Parathyroid adenoma (tissue), 2 donors: ENCODE measurements at regions not wholly inside any gene's neighbourhood (a gene's known extent, or its start where the extent isn't known, plus 50 kb on each side); places are given as distances from the start of the nearest gene placed in this dataset.

Source experiments
- H2AFZ ChIP-seq: fragments of 300-600 bp; sonication (generic); one replicate; pipeline ENCODE4 v1.7.0; 2017; ENCODE audit warnings: antibody characterized with exemption, mild to moderate bottlenecking
- H3K27ac ChIP-seq: fragments of 300-600 bp; sonication (generic); one replicate; pipeline ENCODE4 v1.7.0; 2017
- H3K27me3 ChIP-seq: fragments of 300-600 bp; sonication (generic); one replicate; pipeline ENCODE4 v1.7.0; 2017; ENCODE audit warnings: low read length; ENCODE audit not compliant: control insufficient read depth, insufficient read depth
- H3K36me3 ChIP-seq: fragments of 300-600 bp; sonication (generic); one replicate; pipeline ENCODE4 v1.7.0; 2017; ENCODE audit warnings: low read length; ENCODE audit not compliant: control insufficient read depth, insufficient read depth
- H3K4me1 ChIP-seq: fragments of 300-600 bp; sonication (generic); one replicate; pipeline ENCODE4 v1.7.0; 2017; ENCODE audit warnings: control low read depth
- H3K4me2 ChIP-seq: fragments of 300-600 bp; sonication (generic); one replicate; pipeline ENCODE4 v1.7.0; 2017; ENCODE audit warnings: low read length
- H3K4me3 ChIP-seq: fragments of 300-600 bp; sonication (generic); one replicate; pipeline ENCODE4 v1.7.0; 2017; ENCODE audit warnings: low read depth, low read length
- H3K79me2 ChIP-seq: fragments of 300-600 bp; sonication (generic); one replicate; pipeline ENCODE4 v1.7.0; 2017; ENCODE audit warnings: control low read depth
- H3K9ac ChIP-seq: fragments of 300-600 bp; sonication (generic); one replicate; pipeline ENCODE4 v1.7.0; 2017; ENCODE audit warnings: mild to moderate bottlenecking
- H3K9me3 ChIP-seq: fragments of 300-600 bp; sonication (generic); one replicate; pipeline ENCODE4 v1.7.0; 2017; ENCODE audit warnings: low read length; ENCODE audit not compliant: control insufficient read depth
- TF ChIP-seq, protein P1 (sequence below): fragments of 300-600 bp; sonication (generic); IDR thresholded peaks from one replicate; pipeline ENCODE4 v1.7.0; 2017; ENCODE audit warnings: antibody characterized with exemption, mild to moderate bottlenecking
- donor health status: primary hyperparathyroidism.

DNA sequence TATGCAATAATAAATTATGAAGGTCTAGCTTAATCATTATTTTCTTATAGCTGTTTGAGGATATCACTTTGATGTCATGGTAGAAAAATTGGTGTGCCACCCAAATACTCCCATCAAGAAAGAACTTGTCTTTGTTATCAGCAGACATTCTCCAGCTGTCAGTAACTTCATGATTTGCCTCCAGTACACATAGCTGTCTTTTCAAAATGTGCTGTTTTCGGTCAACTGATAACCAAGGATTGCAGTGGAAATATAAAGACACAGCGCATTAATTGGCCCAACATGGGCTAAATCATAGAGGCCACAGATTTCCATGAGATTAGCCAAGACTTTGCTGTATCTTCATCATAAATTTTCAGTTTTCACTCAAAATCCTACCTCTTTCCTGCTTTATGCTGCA lies 993.5 kb upstream of the SEMA6A start:
- Histone ChIP-seq H3K79me2 (no peaks in the 10 kb centered on the region), H3K36me3 (no peaks in the 10 kb centered on the region), H3K4me2 (no peak overlapping the region), H3K27me3 (no peaks in the 10 kb centered on the region), H3K4me1 (no peaks in the 10 kb centered on the region), H2AFZ (no peak overlapping the region), H3K4me3 (no peak overlapping the region), H3K9me3 (no peaks in the 10 kb centered on the region), H3K9ac (no peak overlapping the region), H3K27ac (no peak overlapping the region)
- TF ChIP-seq, protein P1, sequence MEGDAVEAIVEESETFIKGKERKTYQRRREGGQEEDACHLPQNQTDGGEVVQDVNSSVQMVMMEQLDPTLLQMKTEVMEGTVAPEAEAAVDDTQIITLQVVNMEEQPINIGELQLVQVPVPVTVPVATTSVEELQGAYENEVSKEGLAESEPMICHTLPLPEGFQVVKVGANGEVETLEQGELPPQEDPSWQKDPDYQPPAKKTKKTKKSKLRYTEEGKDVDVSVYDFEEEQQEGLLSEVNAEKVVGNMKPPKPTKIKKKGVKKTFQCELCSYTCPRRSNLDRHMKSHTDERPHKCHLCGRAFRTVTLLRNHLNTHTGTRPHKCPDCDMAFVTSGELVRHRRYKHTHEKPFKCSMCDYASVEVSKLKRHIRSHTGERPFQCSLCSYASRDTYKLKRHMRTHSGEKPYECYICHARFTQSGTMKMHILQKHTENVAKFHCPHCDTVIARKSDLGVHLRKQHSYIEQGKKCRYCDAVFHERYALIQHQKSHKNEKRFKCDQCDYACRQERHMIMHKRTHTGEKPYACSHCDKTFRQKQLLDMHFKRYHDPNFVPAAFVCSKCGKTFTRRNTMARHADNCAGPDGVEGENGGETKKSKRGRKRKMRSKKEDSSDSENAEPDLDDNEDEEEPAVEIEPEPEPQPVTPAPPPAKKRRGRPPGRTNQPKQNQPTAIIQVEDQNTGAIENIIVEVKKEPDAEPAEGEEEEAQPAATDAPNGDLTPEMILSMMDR = no peak

DNA sequence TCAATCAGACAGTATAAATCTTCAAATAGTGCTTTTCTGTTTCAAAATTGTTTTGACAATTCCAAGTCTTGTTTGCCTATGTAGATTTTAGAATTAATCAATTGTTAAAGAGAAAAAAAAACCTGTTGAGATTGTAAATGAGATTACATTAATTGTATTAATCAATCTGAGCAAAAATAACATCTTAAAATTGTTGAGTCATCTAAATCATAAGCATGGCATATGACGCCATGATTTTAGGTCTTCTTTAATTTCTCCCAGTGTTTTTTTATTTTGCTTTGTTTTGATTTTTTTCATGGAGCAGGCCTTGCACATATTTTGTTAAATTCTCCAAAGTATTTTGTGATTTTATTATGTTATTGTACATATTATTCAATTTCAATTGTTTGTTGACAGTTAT lies 988.0 kb upstream of the SEMA6A start:
- Histone ChIP-seq H3K4me1 (no peaks in the 10 kb centered on the region), H3K4me3 (no peak overlapping the region), H3K9ac (no peak overlapping the region), H3K36me3 (no peaks in the 10 kb centered on the region), H2AFZ (no peak overlapping the region), H3K79me2 (no peaks in the 10 kb centered on the region), H3K9me3 (no peaks in the 10 kb centered on the region), H3K27ac (no peak overlapping the region), H3K4me2 (no peak overlapping the region), H3K27me3 (no peaks in the 10 kb centered on the region)
- TF ChIP-seq, protein P1 = no peak

DNA sequence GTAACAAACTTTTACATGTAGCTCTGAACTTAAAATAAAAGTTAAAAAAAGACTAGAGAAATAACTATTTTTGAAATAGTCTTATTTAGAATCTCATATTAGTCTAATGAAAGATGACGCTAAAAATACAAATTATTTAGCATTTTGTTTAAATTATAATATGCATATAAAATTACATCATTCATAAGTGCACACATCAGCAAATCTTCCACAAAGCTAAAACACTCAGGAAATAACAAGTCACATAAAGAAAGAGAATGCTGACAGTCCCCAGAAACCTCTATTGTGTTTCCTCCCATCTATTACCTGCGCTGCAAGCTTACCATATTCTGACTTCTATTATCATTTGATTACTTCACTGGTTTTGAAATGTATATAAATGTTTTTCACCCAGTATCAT lies 986.9 kb upstream of the SEMA6A start:
- Histone ChIP-seq H3K79me2 (no peaks in the 10 kb centered on the region), H3K4me1 (no peaks in the 10 kb centered on the region), H3K27ac (no peak overlapping the region), H2AFZ (no peak overlapping the region), H3K4me2 (no peak overlapping the region), H3K4me3 (no peak overlapping the region), H3K27me3 (no peaks in the 10 kb centered on the region), H3K36me3 (no peaks in the 10 kb centered on the region), H3K9ac (no peak overlapping the region), H3K9me3 (no peaks in the 10 kb centered on the region)
- TF ChIP-seq, protein P1 = no peak

DNA sequence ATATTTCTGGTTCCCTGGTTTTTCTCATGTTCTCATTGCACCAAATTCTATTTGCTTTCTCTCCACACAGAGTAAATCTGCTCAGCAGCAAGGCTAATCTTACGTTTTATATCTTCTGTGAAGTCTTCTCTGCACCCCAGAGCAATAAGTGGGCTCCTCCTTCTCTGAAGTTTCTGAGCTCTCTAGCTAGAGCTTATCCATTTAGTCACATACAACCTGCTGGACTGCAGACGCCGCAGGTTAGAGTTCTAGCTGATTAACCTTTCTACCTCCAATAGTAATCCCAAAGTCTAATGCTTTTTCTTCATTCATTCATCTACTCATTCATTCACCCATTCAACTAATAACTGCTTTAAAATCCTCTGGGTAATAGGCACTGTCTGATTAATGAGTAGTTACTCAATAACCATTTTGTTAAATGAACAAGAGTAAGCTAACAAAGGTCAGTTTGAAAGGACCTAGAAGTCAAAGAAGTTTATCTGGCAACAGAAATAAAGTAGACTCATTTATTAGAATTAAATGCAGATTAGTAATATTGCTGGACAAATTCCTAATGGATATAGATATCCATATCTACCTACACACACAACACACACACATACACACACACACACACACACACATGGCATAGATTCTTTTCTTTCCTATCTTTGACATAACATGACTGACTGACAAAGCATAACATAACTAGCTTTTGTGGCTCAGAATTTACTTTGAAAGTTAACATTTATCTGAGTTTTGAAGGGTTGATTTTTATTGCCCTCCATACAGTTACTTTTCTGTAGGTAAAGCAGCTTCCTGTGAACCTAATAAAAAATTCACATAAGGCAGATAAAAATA lies 984.6 kb upstream of the SEMA6A start:
- TF ChIP-seq, protein P1 = no peak
- no peak overlapping the region for H3K4me3 ChIP-seq
- no peaks in the 10 kb centered on the region for H3K9me3 ChIP-seq
- H3K36me3 ChIP-seq = no peaks in the 10 kb centered on the region
- no peaks in the 10 kb centered on the region for H3K27me3 ChIP-seq
- no peak overlapping the region for H3K9ac ChIP-seq
- no peaks in the 10 kb centered on the region for H3K4me1 ChIP-seq
- H3K4me2 ChIP-seq = no peak overlapping the region
- H3K27ac ChIP-seq = no peak overlapping the region
- H3K79me2 ChIP-seq = no peaks in the 10 kb centered on the region
- H2AFZ ChIP-seq = no peak overlapping the region

DNA sequence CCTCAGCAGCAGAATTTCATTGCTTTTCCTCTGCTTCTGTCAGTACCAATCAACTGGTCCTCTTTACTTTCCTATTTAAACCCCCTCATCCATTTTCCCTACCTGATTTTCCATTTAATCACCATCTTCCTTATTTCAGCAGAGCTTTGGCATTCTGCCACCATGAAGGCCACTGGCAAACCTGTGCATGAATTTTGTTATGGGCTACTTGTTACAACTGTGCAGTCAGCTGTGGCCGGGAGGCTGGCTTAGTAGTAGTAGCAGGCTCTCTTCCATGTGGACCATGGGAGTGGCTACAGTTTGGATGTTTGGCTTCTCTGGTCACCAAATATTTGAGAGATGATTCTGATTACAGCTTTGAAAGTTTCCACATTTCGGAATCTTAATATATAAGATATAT lies 976.6 kb upstream of the SEMA6A start:
- TF ChIP-seq, protein P1 = no peak
- H3K36me3 ChIP-seq = no peaks in the 10 kb centered on the region
- H3K27me3 ChIP-seq = no peaks in the 10 kb centered on the region
- H3K4me3 ChIP-seq = no peak overlapping the region
- no peaks in the 10 kb centered on the region for H3K79me2 ChIP-seq
- H3K4me2 ChIP-seq = no peak overlapping the region
- H3K9me3 ChIP-seq = no peaks in the 10 kb centered on the region
- no peaks in the 10 kb centered on the region for H3K4me1 ChIP-seq
- H2AFZ ChIP-seq = no peak overlapping the region
- no peak overlapping the region for H3K9ac ChIP-seq
- no peak overlapping the region for H3K27ac ChIP-seq
